ENCODE measurements at regions not wholly inside any gene's neighbourhood (a gene's known extent, or its start where the extent isn't known, plus 50 kb on each side); places are given as distances from the start of the nearest gene placed in this dataset.

- TF ChIP-seq CTCF (IDR thresholded peaks at IDR 0.05), result no peak
- TF ChIP-seq EZH2 (IDR thresholded peaks at IDR 0.05; ENCODE audit: borderline replicate concordance, insufficient read depth, low read depth, low read length, poor library complexity, severe bottlenecking), result no peak
Observed at GRCh38 chr13:78298657-78299056, 304.7 kb downstream of the POU4F1 start.

All from B cell (primary cell).